Ishikawa (cell line): ENCODE measurements at regions not wholly inside any gene's neighbourhood (a gene's known extent, or its start where the extent isn't known, plus 50 kb on each side); places are given as distances from the start of the nearest gene placed in this dataset.

Experiments
- CEBPB ChIP-seq: IDR thresholded peaks from 2 replicates; pipeline ENCODE4 v1.6.1; 2012
- CREB1 ChIP-seq: IDR thresholded peaks from 2 replicates; pipeline ENCODE4 v1.6.1; 2012; ENCODE audit warnings: low read depth
- EGR1 ChIP-seq: IDR thresholded peaks from 2 replicates; pipeline ENCODE4 v1.6.1; 2012
- EP300 ChIP-seq: IDR thresholded peaks from 2 replicates; pipeline ENCODE4 v1.6.1; 2012; ENCODE audit warnings: borderline replicate concordance
- FOXM1 ChIP-seq: IDR thresholded peaks from 2 replicates; pipeline ENCODE4 v1.6.1; 2012; ENCODE audit warnings: low read depth, borderline replicate concordance
- NFIC ChIP-seq: IDR thresholded peaks from 2 replicates; pipeline ENCODE4 v1.6.1; 2012
- RAD21 ChIP-seq: IDR thresholded peaks from 2 replicates; pipeline ENCODE4 v1.6.1; 2012; ENCODE audit warnings: low read depth
- REST ChIP-seq: IDR thresholded peaks from 2 replicates; pipeline ENCODE4 v1.6.1; 2012; ENCODE audit warnings: low read depth, mild to moderate bottlenecking
- TAF1 ChIP-seq: IDR thresholded peaks from 2 replicates; pipeline ENCODE4 v1.6.1; 2012; ENCODE audit warnings: low read depth, mild to moderate bottlenecking
- TEAD4 ChIP-seq: IDR thresholded peaks from 2 replicates; pipeline ENCODE4 v1.6.1; 2012
- YY1 ChIP-seq: IDR thresholded peaks from 2 replicates; pipeline ENCODE4 v1.6.1; 2012; ENCODE audit warnings: low read depth
- TF ChIP-seq, protein P1 (sequence below): IDR thresholded peaks from 2 replicates; pipeline ENCODE4 v1.6.1; 2012

DNA sequence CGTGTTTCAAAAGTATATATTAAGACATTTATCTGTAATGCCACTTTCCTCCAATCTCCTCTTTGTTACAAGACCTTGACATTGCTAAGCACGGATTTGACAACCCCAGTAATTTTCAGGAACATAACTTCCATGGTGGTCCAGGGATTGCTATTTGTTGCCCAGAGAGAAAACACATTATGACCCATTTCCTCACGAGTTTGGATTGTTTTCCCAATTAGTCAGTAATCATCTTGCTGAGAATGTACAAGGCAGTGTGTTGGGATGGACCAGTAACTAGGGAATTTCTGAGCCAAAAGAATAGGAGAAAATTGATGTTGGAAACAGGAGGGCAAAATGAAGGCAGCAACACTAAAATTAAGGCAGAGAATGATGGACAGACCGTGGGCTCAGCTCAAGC lies 574.1 kb downstream of the EBF1 start:
- TF ChIP-seq TEAD4: no peak
- no peak for TF ChIP-seq CEBPB
- TF ChIP-seq YY1: no peak
- TF ChIP-seq, protein P1, sequence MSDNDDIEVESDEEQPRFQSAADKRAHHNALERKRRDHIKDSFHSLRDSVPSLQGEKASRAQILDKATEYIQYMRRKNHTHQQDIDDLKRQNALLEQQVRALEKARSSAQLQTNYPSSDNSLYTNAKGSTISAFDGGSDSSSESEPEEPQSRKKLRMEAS: no peak
- TF ChIP-seq RAD21: no peak
- TF ChIP-seq REST: no peak
- no peak for TF ChIP-seq EP300
- no peak for TF ChIP-seq NFIC
- no peak for TF ChIP-seq TAF1
- no peak for TF ChIP-seq CREB1
- TF ChIP-seq FOXM1: no peak
- TF ChIP-seq EGR1: no peak
